ENCODE measurements at regions not wholly inside any gene's neighbourhood (a gene's known extent, or its start where the extent isn't known, plus 50 kb on each side); places are given as distances from the start of the nearest gene placed in this dataset.

GRCh38 chr2:239881031-239881471 lies 144.1 kb downstream of the NDUFA10 start:
- TF ChIP-seq EZH2 (IDR thresholded peaks at IDR 0.05; ENCODE audit: low read depth, unreplicated experiment) (no peak), CTCF (conservative IDR thresholded peaks at IDR 0.05; ENCODE audit: low read depth in 2 of 2) (no peak), REST (IDR thresholded peaks at IDR 0.05; ENCODE audit: unreplicated experiment) (no peak), STAT1 (IDR thresholded peaks at IDR 0.05; ENCODE audit: unreplicated experiment) (no peak), POLR2AphosphoS5 (IDR thresholded peaks at IDR 0.05; ENCODE audit: low read depth) (no peak), EZH2phosphoT487 (IDR thresholded peaks at IDR 0.05; ENCODE audit: unreplicated experiment) (no peak), ZNF331 (CRISPR knock-in tag; IDR thresholded peaks at IDR 0.05; ENCODE audit: low read depth) (no peak), CREB1 (CRISPR knock-in tag; IDR thresholded peaks at IDR 0.05; ENCODE audit: low read depth) (no peak), ETS1 (IDR thresholded peaks at IDR 0.05) (no peak)
